ENCODE measurements at regions not wholly inside any gene's neighbourhood (a gene's known extent, or its start where the extent isn't known, plus 50 kb on each side); places are given as distances from the start of the nearest gene placed in this dataset.

DNA sequence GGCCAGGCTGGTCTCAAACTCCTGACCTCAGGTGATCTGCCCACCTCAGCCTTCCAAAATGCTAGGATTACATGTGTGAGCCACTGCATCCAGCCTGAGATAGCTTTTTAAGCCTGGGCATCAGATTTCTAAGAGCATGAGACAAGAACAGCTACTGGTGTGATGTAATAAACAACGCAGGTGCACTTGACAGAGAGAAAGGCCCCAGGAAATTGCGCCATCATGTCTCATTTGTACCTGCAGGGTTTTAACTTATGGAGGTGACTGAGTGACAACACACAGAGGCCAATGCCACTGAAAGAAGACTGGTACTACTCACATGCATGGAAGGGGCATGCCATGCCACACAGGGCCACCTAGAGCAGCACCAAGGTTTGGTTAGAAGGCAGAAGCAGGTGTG is 209.4 kb downstream of the SP3 start:
- TF ChIP-seq CTCF (IDR thresholded peaks at IDR 0.05): no peak
- no peak for TF ChIP-seq EZH2 (IDR thresholded peaks at IDR 0.05)

Measured in neural progenitor cell (in vitro differentiated cells).